Tibial nerve (tissue), 4 donors: ENCODE measurements at regions not wholly inside any gene's neighbourhood (a gene's known extent, or its start where the extent isn't known, plus 50 kb on each side); places are given as distances from the start of the nearest gene placed in this dataset.

Experiments
- DNase-seq, 2 donors: peaks; one replicate each; pipeline ENCODE4 v3.0.0-alpha.2; 2019; ENCODE audit warnings: low spot score in 2 of 2
- H3K27ac ChIP-seq, 4 donors: fragments of 200-600 bp; sonication (generic) in 3 of 4; one replicate each; pipeline ENCODE4 v1.5.1; 2017 to 2019; ENCODE audit warnings: mild to moderate bottlenecking in 1 of 4
- H3K27me3 ChIP-seq, 2 donors: fragments of 200-600 bp; sonication (generic) in 1 of 2; one replicate each; pipeline versions ENCODE4 v1.5.1 to v1.6.0; 2017 to 2019
- H3K36me3 ChIP-seq, 3 donors: fragments of 200-600 bp; sonication (generic); one replicate each; pipeline ENCODE4 v1.5.1; 2018 to 2019
- H3K4me1 ChIP-seq, 4 donors: fragments of 200-600 bp; sonication (generic) in 3 of 4; one replicate each; pipeline ENCODE4 v1.5.1; 2017 to 2019
- H3K4me3 ChIP-seq, 4 donors: fragments of 200-600 bp; sonication (generic) in 3 of 4; one replicate each; pipeline ENCODE4 v1.5.1; 2017 to 2019; ENCODE audit warnings: mild to moderate bottlenecking in 1 of 4, moderate library complexity in 1 of 4
- H3K9me3 ChIP-seq, 4 donors: fragments of 200-600 bp; sonication (generic) in 3 of 4; one replicate each; pipeline ENCODE4 v1.5.1; 2017 to 2019
- EP300 ChIP-seq, 2 donors: sonication (generic); formaldehyde crosslinking; IDR thresholded peaks; one replicate each; pipeline ENCODE4 v1.6.1; 2017; ENCODE audit warnings: antibody characterized with exemption in 2 of 2, mild to moderate bottlenecking in 1 of 2
- POLR2A ChIP-seq, 2 donors: fragments of 450-650 bp; IDR thresholded peaks; one replicate each; pipeline ENCODE4 v1.6.1; 2017; ENCODE audit warnings: antibody characterized with exemption in 2 of 2, mild to moderate bottlenecking in 2 of 2, moderate library complexity in 2 of 2
- WGBS, 2 donors: methylation state at CpG; one replicate each; pipeline ENCODE4 v1.1.5; 2018; 5-methylcytosine and 5-hydroxymethylcytosine counted together
- TF ChIP-seq, protein P1 (sequence below), 5 experiments: fragments of 200-600 bp in 3 of 5; fragments of 450-650 bp in 2 of 5; sonication (generic) in 3 of 5; IDR thresholded peaks; one replicate each; pipeline ENCODE4 v1.5.1; 2016 to 2019; ENCODE audit warnings: antibody characterized with exemption in 5 of 5, mild to moderate bottlenecking in 3 of 5, moderate library complexity in 2 of 5

DNA sequence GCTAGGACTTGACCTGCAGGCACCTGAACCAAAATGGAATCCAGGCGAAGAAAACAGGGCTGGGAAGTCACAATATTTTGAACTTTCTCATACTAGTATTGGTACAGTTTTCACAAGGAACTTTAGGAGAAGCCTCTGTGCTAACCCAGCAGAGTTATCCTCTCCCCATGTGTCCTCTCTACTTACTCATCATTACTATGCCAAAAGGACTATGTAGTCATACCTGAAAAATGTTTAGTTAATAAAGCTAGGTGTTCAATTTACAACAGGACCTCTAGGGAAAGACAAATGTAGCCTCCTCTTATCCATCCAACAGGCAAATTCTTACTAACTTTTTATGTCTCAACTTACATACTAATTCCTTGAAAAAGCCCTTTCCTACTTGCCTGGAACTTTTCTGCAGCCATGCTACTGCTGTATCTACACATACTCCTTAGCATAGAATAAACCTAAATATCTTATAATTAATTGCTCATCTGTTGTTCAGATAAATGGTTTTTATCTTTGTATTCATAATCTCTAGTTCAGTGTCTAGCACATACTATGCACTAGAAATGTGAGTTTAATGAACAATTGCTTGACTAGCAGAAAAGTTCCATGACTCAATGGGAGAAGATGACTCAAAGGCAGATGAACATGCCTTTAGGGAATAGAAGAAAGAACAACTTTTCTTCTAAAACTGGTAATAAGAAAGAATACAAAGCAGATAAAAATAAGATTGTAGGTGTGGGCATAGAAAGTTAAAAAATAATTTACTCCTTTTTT is 215.5 kb upstream of the VEGFC start:
- Histone ChIP-seq H3K4me3 (no peak overlapping the region), H3K4me1 (no peaks in the 10 kb centered on the region), H3K27ac (no peak overlapping the region), H3K9me3 (peaks cover 0 to 11% (median 5%) of the 10 kb centered on the region in 4 donors), H3K36me3 (no peaks in the 10 kb centered on the region), H3K27me3 (no peaks in the 10 kb centered on the region)
- 62 to 68% methylated on average over 1 of the region's 1 CpG for WGBS, 2 donors
- no peak for DNase-seq
- TF ChIP-seq POLR2A (IDR thresholded peaks at IDR 0.05) = no peak

DNA sequence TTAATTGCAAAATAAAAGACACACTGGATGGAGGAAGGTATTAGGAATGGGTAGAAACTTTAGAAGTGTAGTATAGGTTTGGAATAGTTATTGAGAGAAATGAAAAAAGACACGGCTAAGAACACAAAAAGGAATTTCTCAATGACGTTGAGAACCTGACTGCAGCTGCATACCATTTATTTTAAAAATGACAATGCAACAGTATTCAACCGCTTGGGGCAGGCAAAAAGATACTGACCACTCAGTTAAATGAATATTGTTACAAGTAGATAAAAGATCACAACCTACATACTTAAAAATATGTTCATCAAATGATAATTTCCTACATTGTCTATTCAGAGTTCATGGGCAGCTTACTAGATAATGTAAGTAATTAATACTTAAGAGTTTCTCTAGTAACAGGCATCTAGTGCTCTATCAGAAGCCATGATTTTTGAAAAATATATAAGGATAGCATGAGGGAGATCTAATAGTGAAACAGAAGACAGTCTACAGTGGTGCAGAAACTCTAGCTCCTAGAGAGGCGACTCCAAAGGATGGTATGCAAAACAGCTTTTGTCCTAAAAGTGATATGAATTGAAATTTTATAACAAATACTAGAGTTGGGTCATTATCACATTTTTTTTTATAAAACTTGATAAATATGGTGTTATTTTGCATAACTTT is 216.2 kb upstream of the VEGFC start:
- H3K9me3 ChIP-seq = peaks cover 0 to 18% (median 7%) of the 10 kb centered on the region in 4 donors
- no peak overlapping the region for H3K27ac ChIP-seq
- no peaks in the 10 kb centered on the region for H3K4me1 ChIP-seq
- H3K27me3 ChIP-seq = no peaks in the 10 kb centered on the region
- H3K4me3 ChIP-seq = no peak overlapping the region
- WGBS, 2 donors = 72 to 78% methylated on average over 4 of the region's 4 CpGs
- DNase-seq = no peak
- TF ChIP-seq POLR2A (IDR thresholded peaks at IDR 0.05) = no peak
- TF ChIP-seq, protein P1, sequence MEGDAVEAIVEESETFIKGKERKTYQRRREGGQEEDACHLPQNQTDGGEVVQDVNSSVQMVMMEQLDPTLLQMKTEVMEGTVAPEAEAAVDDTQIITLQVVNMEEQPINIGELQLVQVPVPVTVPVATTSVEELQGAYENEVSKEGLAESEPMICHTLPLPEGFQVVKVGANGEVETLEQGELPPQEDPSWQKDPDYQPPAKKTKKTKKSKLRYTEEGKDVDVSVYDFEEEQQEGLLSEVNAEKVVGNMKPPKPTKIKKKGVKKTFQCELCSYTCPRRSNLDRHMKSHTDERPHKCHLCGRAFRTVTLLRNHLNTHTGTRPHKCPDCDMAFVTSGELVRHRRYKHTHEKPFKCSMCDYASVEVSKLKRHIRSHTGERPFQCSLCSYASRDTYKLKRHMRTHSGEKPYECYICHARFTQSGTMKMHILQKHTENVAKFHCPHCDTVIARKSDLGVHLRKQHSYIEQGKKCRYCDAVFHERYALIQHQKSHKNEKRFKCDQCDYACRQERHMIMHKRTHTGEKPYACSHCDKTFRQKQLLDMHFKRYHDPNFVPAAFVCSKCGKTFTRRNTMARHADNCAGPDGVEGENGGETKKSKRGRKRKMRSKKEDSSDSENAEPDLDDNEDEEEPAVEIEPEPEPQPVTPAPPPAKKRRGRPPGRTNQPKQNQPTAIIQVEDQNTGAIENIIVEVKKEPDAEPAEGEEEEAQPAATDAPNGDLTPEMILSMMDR (IDR thresholded peaks at IDR 0.05) = no peak
- no peak for TF ChIP-seq EP300 (IDR thresholded peaks at IDR 0.05)
- H3K36me3 ChIP-seq = no peaks in the 10 kb centered on the region

DNA sequence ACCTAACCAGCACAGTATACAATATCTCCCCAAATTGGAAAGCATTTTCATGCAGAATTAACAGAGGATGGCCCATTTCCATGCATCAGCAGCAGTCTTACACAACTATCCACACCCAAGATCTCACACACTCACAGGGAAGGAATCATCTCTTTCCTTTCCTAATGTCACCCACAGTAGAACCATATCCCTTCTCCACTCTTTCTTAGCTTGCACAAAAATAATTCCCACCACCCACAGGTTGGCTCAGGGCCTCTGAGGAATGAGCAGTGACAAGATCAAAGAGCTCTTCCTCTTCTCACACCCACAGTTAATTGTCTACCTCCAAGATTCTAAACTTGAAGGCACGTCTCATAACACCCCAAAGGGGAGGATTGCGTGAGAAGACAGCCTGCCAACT is 217.7 kb upstream of the VEGFC start:
- no peak overlapping the region for H3K4me3 ChIP-seq
- H3K4me1 ChIP-seq = no peaks in the 10 kb centered on the region
- no peak overlapping the region for H3K27ac ChIP-seq
- no peak for TF ChIP-seq POLR2A (IDR thresholded peaks at IDR 0.05)
- TF ChIP-seq, protein P1 (IDR thresholded peaks at IDR 0.05) = no peak
- TF ChIP-seq EP300 (IDR thresholded peaks at IDR 0.05) = no peak
- no peak for DNase-seq
- no peaks in the 10 kb centered on the region for H3K36me3 ChIP-seq
- 48% methylated on average over 2 of the region's 2 CpGs for WGBS, 2 donors
- no peaks in the 10 kb centered on the region for H3K27me3 ChIP-seq
- H3K9me3 ChIP-seq = peaks cover 0 to 22% (median 7%) of the 10 kb centered on the region in 4 donors

DNA sequence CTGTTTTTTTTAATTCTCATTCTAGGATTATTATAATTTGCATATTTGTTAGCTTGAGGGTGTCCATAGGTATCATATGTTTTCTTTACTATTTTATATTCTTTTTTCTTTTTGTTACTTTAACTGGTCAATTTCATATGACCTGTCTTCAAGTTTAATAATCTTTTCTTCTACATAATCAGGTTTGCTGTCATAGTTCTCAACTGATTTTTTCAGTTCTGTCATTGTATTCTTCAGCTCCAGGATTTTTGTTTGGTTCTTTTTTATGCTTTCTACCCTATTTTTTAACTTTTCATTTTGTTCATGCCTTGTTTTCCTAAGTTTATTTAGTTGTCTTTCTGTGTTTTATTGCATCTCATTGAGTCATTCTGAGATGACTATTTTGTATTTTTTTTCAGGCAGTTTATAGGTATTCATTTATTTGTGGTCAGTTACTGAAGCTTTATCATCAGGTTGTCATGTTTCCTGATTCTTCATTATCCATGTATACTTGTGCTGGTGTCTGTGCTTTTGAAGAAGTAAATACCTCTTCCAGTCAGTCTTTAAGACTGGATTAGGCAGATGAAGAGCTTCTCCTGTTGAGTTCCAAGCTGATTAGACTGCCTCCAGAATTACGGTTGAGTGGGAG is 220.3 kb upstream of the VEGFC start:
- peaks cover 0 to 28% (median 7%) of the 10 kb centered on the region in 4 donors for H3K9me3 ChIP-seq
- WGBS, 2 donors = 89 to 100% methylated on average over 1 of the region's 1 CpG
- TF ChIP-seq POLR2A (IDR thresholded peaks at IDR 0.05) (no peak), EP300 (IDR thresholded peaks at IDR 0.05) (no peak)
- TF ChIP-seq, protein P1 (IDR thresholded peaks at IDR 0.05) = no peak
- no peaks in the 10 kb centered on the region for H3K4me1 ChIP-seq
- no peaks in the 10 kb centered on the region for H3K36me3 ChIP-seq
- H3K4me3 ChIP-seq = no peak overlapping the region
- no peak overlapping the region for H3K27ac ChIP-seq
- no peak for DNase-seq
- no peaks in the 10 kb centered on the region for H3K27me3 ChIP-seq

DNA sequence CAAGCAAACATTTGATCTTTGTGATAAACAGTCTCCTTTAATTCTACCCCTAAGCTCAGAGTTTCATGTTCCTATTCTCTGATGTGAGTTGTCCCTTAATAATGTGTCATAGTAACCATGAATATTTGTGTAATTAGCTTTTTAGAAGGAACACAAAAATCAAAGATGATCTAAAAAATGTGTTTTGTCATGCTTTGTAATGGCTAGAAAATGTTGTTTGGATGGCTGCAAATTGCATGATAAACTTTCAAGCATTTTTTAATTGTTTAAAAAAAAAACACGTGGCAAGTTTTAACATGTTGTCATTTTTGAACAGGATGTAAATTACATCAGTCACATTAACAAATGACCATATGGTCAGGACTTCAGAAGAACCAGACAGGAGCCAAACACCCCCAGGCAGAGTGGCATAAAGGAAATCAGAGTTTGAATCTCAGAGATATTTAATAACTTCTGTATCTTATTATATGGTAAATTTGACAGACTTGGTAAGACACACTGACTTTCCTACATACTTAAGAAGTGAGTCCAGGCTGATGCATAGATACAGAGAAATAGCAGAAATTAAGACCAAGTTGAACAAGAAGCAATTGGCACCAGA is 223.9 kb upstream of the VEGFC start:
- no peak for DNase-seq
- H3K9me3 ChIP-seq = peaks cover 0 to 28% (median 7%) of the 10 kb centered on the region in 4 donors
- no peaks in the 10 kb centered on the region for H3K4me1 ChIP-seq
- H3K27me3 ChIP-seq = no peaks in the 10 kb centered on the region
- H3K27ac ChIP-seq = no peak overlapping the region
- TF ChIP-seq EP300 (IDR thresholded peaks at IDR 0.05) (no peak), POLR2A (IDR thresholded peaks at IDR 0.05) (no peak)
- TF ChIP-seq, protein P1 (IDR thresholded peaks at IDR 0.05) = no peak
- 38 to 49% methylated on average over 1 of the region's 1 CpG for WGBS, 2 donors
- H3K36me3 ChIP-seq = no peaks in the 10 kb centered on the region
- no peak overlapping the region for H3K4me3 ChIP-seq
